SK-N-SH (cell line): ENCODE measurements at regions not wholly inside any gene's neighbourhood (a gene's known extent, or its start where the extent isn't known, plus 50 kb on each side); places are given as distances from the start of the nearest gene placed in this dataset.

ENCODE experiments used
- CTCF ChIA-PET: fragments of 300-600, 350-600 bp; formaldehyde crosslinking; extraction: SDS; loops from one replicate; lab custom pipeline; 2021; lab: Yijun Ruan, JAX
- POLR2A ChIA-PET: fragments of 350-600 bp; sonication (Branson Sonifier 250); formaldehyde crosslinking; extraction: SDS; loops from one replicate; lab custom pipeline; 2020; ENCODE audit warnings: antibody characterized with exemption, inconsistent platforms; lab: Yijun Ruan, JAX
- DNase-seq: peaks from one replicate; pipeline ENCODE4 v3.0.0; 2012
- H2AFZ ChIP-seq: fragments of 200-600 bp; sonication (generic); 2 replicates; pipeline ENCODE4 v1.8.1; 2016; ENCODE audit warnings: antibody characterized with exemption, mild to moderate bottlenecking, low read depth
- H3F3A ChIP-seq: fragments of 200-600 bp; sonication (generic); replicated peaks from 2 replicates; pipeline ENCODE3; 2016; ENCODE audit warnings: antibody characterized with exemption, mild to moderate bottlenecking; ENCODE audit not compliant: insufficient read depth
- H3K27ac ChIP-seq, 2 experiments: fragments of 200-500 bp in 1 of 2; fragments of 200-600 bp in 1 of 2; sonication (Bioruptor generic) in 1 of 2; sonication (generic), shearing (Covaris generic) in 1 of 2; 2 replicates each; pipeline versions ENCODE4 v1.5.1 to v1.6.1; 2014 to 2016; ENCODE audit warnings: low read depth in 2 of 2, inconsistent platforms in 1 of 2, low read length in 1 of 2, mild to moderate bottlenecking in 1 of 2, mixed read lengths in 1 of 2
- H3K27me3 ChIP-seq: fragments of 200-600 bp; sonication (generic), shearing (Covaris generic); 2 replicates; pipeline ENCODE4 v1.6.1; 2016; ENCODE audit warnings: mixed run types; ENCODE audit not compliant: insufficient read depth
- H3K36me3 ChIP-seq, 2 experiments: fragments of 200-500 bp in 1 of 2; fragments of 200-600 bp in 1 of 2; sonication (Bioruptor generic) in 1 of 2; sonication (generic) in 1 of 2; replicated peaks in 1 of 2; 2 replicates each; pipeline versions ENCODE3 to v1.5.1; 2014 to 2016; ENCODE audit warnings: low read length in 1 of 2, mild to moderate bottlenecking in 1 of 2; ENCODE audit not compliant: insufficient read depth in 2 of 2, control insufficient read depth in 1 of 2
- H3K4me1 ChIP-seq, 2 experiments: fragments of 200-500 bp in 1 of 2; fragments of 200-600 bp in 1 of 2; sonication (Bioruptor generic) in 1 of 2; sonication (generic), shearing (Covaris generic) in 1 of 2; 2 replicates each; pipeline versions ENCODE4 v1.5.1 to v1.6.1; 2014 to 2016; ENCODE audit warnings: low read depth in 1 of 2, low read length in 1 of 2, mixed run types in 1 of 2; ENCODE audit not compliant: insufficient read depth in 2 of 2, control insufficient read depth in 1 of 2
- H3K4me2 ChIP-seq: fragments of 200-600 bp; sonication (generic), shearing (Covaris generic); 2 replicates; pipeline ENCODE4 v1.6.1; 2017; ENCODE audit warnings: mixed run types
- H3K4me3 ChIP-seq, 2 experiments: fragments of 200-500 bp in 1 of 2; fragments of 200-600 bp in 1 of 2; sonication (Bioruptor generic) in 1 of 2; sonication (generic), shearing (Covaris generic) in 1 of 2; 2 replicates each; pipeline versions ENCODE4 v1.5.1 to v1.8.1; 2014 to 2016; ENCODE audit warnings: low read depth in 2 of 2, inconsistent platforms in 1 of 2, low read length in 1 of 2, mild to moderate bottlenecking in 1 of 2, mixed read lengths in 1 of 2, moderate library complexity in 1 of 2
- H3K79me2 ChIP-seq: fragments of 200-600 bp; sonication (generic); 2 replicates; pipeline ENCODE4 v1.8.1; 2017; ENCODE audit warnings: mild to moderate bottlenecking; ENCODE audit not compliant: insufficient read depth
- H3K9ac ChIP-seq: fragments of 200-600 bp; sonication (generic); 2 replicates; pipeline ENCODE4 v1.6.1; 2017; ENCODE audit warnings: mixed run types
- H3K9me2 ChIP-seq: fragments of 200-600 bp; sonication (generic); 2 replicates; pipeline ENCODE4 v1.6.1; 2017; ENCODE audit warnings: mixed run types
- H3K9me3 ChIP-seq: fragments of 200-600 bp; sonication (generic); 2 replicates; pipeline ENCODE4 v1.6.1; 2017; ENCODE audit warnings: mixed run types, mild to moderate bottlenecking, moderate library complexity
- H4K20me1 ChIP-seq: fragments of 200-600 bp; sonication (generic); 2 replicates; pipeline ENCODE4 v1.6.1; 2017; ENCODE audit warnings: mild to moderate bottlenecking, mixed run types; ENCODE audit not compliant: insufficient read depth
- EP300 ChIP-seq, 2 experiments: IDR thresholded peaks; 2 replicates each; pipeline versions ENCODE4 v1.4.0 to v1.6.1; 2012; ENCODE audit warnings: borderline replicate concordance in 1 of 2, low read depth in 1 of 2, low read length in 1 of 2
- FOSL2 ChIP-seq: IDR thresholded peaks from 2 replicates; pipeline ENCODE4 v1.4.0; 2012; ENCODE audit warnings: low read depth, mild to moderate bottlenecking, moderate library complexity, borderline replicate concordance
- GATA2 ChIP-seq: sonication (generic); formaldehyde crosslinking; IDR thresholded peaks from 2 replicates; pipeline ENCODE4 v1.5.0; 2020; ENCODE audit warnings: mild to moderate bottlenecking, missing genetic modification reagents
- JUND ChIP-seq: IDR thresholded peaks from 2 replicates; pipeline ENCODE4 v1.4.0; 2012
- MEF2A ChIP-seq: IDR thresholded peaks from 2 replicates; pipeline ENCODE4 v1.4.0; 2012; ENCODE audit warnings: low read depth, borderline replicate concordance
- NFIC ChIP-seq: IDR thresholded peaks from 2 replicates; pipeline ENCODE4 v1.4.0; 2012; ENCODE audit warnings: borderline replicate concordance
- NRF1 ChIP-seq: IDR thresholded peaks from 2 replicates; pipeline ENCODE4 v1.6.1; 2012; ENCODE audit warnings: low read depth, mild to moderate bottlenecking, low read length
- RXRA ChIP-seq: IDR thresholded peaks from 2 replicates; pipeline ENCODE4 v1.4.0; 2012; ENCODE audit warnings: low read depth, mild to moderate bottlenecking, borderline replicate concordance
- TCF12 ChIP-seq: IDR thresholded peaks from 2 replicates; pipeline ENCODE4 v1.4.0; 2012
- TEAD4 ChIP-seq: IDR thresholded peaks from 2 replicates; pipeline ENCODE4 v1.4.0; 2012; ENCODE audit warnings: mild to moderate bottlenecking, borderline replicate concordance; ENCODE audit not compliant: insufficient read depth
- USF2 ChIP-seq: fragments of 150-350 bp; IDR thresholded peaks from 2 replicates; pipeline ENCODE4 v1.6.1; 2017; ENCODE audit warnings: antibody characterized with exemption, low read length, low read depth, borderline replicate concordance
- WGBS: methylation state at CpG from one replicate; pipeline ENCODE4 v1.1.6; 2017; ENCODE audit warnings: low lambda C conversion rate; 5-methylcytosine and 5-hydroxymethylcytosine counted together

DNA sequence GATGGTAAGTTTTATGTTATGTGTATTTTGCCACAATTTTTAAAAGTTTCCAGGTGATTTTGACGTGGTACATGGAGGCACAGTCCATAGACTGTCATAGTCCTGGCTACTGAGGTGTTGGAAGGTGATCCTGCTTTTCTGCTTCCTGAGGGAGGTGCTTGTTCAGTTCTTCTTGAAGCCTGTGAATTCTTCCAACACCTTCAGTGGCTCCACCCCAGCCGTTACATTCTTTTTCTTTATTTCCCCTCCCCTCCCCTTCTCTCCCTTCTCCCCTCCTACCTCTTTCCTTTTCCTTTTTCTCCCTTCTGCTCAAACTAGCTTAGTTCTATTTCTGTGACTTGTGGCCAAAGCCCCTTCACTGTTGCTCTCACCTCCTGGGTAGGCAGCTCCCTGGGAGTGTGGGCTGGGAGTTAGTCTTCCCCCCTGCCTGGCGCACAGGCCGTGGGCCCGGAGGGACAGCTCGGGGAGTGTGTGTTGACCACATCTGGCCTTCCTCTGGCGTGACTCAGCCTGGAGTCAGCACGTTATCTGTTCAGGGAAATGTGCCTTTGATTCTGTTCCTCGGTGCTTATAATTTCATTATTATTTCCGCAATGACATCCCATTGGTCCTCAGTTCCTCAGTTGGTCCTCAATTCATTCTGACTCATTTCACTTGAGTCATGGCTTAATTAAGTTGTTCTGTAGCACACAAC lies 566.2 kb downstream of the TBC1D22A start:
- 2% methylated on average over 10 of the region's 10 CpGs for WGBS
- Histone ChIP-seq H3F3A (peaks cover 3% of the 10 kb centered on the region), H3K4me3 (no peak overlapping the region), H3K9me2 (no peaks in the 10 kb centered on the region), H3K4me1 (peaks cover 0 to 6% of the 10 kb centered on the region in 2 experiments; a peak in 1 of 4 replicates), H3K9me3 (no peaks in the 10 kb centered on the region), H3K27ac (no peak overlapping the region), H3K4me2 (peak overlapping the region; percentile 52; the same call in 1 of the 2 replicates), H3K79me2 (no peaks in the 10 kb centered on the region), H3K9ac (no peak overlapping the region), H4K20me1 (no peaks in the 10 kb centered on the region), H3K36me3 (no peaks in the 10 kb centered on the region), H2AFZ (no peak overlapping the region), H3K27me3 (no peaks in the 10 kb centered on the region)
- TF ChIP-seq NRF1: no peak
- peak in 1 of 2 experiments; percentile 35; a peak in 1 of 4 replicates for TF ChIP-seq EP300 (IDR thresholded peaks at IDR 0.05; ENCODE audit: borderline replicate concordance in 1 of 2, low read depth in 1 of 2, low read length in 1 of 2)
- no peak for TF ChIP-seq NFIC
- TF ChIP-seq MEF2A: no peak
- TF ChIP-seq RXRA: no peak
- no peak for TF ChIP-seq TEAD4
- TF ChIP-seq FOSL2: peak; percentile 25; the same call in 1 of the 2 replicates
- peak; percentile 58 for TF ChIP-seq TCF12
- TF ChIP-seq JUND: peak; percentile 15; the same call in 1 of the 2 replicates
- DNase-seq: peak; percentile 34
- POLR2A ChIA-PET: no interaction called here
- CTCF ChIA-PET: interaction anchor here (0.6 kb wide), 1 partner anchor 141 kb away, joined by 3 read pairs; no protein-coding TSS in a partner anchor

DNA sequence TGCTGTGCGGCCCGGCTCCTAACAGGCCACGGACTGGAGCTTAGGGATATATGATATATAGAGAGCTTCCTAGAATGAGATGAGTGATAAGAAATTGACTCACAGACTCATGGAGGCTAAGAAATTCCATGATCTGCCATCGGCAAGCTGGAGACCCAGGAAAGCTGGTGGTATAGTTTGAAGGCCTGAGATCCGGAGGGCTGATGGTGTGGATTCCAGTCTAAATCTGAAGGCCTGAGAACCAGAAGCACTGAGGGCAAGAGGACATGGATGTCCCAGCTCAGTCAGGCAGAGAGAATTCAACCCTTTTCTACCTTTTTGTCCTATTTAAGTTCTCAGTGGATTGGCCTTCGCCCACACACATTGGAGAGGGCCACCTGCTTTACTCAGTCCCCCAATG lies 564.8 kb downstream of the TBC1D22A start:
- Histone ChIP-seq H3K9ac (no peak overlapping the region), H4K20me1 (no peaks in the 10 kb centered on the region), H3K4me2 (no peak overlapping the region), H3K9me3 (no peaks in the 10 kb centered on the region), H3K4me1 (peaks cover 0 to 6% of the 10 kb centered on the region in 2 experiments; a peak in 1 of 4 replicates), H3K27ac (no peak overlapping the region), H3K36me3 (no peaks in the 10 kb centered on the region), H3K9me2 (no peaks in the 10 kb centered on the region), H3K4me3 (no peak overlapping the region), H3K27me3 (no peaks in the 10 kb centered on the region), H3K79me2 (no peaks in the 10 kb centered on the region), H2AFZ (no peak overlapping the region), H3F3A (peaks cover 3% of the 10 kb centered on the region)
- CTCF ChIA-PET: no interaction called here
- POLR2A ChIA-PET: no interaction called here
- TF ChIP-seq GATA2 (CRISPR knock-in tag) (no peak), USF2 (no peak)
- 55% methylated on average over 5 of the region's 6 CpGs for WGBS
- no peak for DNase-seq
